ENCODE measurements at regions not wholly inside any gene's neighbourhood (a gene's known extent, or its start where the extent isn't known, plus 50 kb on each side); places are given as distances from the start of the nearest gene placed in this dataset.

DNA sequence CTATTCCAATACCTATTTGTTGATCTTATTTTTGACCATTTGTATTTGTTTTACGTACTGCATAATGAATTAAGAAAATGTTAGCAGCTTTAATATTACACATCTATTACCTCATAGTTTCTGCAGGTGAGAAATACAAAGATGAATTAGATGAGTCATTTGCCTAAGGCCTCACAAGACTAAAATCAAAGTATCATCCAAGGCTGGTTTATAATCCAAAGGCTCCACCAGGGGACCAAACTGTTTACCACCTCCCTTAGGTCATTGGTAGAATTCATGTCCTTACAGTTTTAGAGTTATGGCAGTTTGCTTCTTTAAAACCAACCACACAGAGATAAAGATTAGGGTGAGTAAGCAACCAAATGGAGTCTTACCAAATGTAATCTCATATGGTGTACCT, 848.1 kb downstream of the SLITRK6 start:
- H3K4me3 ChIP-seq (ENCODE audit: low read depth, low read length), result no peak overlapping the region
- no peak for DNase-seq (ENCODE audit: low read depth)
- TF ChIP-seq, protein P1, sequence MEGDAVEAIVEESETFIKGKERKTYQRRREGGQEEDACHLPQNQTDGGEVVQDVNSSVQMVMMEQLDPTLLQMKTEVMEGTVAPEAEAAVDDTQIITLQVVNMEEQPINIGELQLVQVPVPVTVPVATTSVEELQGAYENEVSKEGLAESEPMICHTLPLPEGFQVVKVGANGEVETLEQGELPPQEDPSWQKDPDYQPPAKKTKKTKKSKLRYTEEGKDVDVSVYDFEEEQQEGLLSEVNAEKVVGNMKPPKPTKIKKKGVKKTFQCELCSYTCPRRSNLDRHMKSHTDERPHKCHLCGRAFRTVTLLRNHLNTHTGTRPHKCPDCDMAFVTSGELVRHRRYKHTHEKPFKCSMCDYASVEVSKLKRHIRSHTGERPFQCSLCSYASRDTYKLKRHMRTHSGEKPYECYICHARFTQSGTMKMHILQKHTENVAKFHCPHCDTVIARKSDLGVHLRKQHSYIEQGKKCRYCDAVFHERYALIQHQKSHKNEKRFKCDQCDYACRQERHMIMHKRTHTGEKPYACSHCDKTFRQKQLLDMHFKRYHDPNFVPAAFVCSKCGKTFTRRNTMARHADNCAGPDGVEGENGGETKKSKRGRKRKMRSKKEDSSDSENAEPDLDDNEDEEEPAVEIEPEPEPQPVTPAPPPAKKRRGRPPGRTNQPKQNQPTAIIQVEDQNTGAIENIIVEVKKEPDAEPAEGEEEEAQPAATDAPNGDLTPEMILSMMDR (IDR thresholded peaks at IDR 0.05; ENCODE audit: insufficient read depth, low read depth, low read length, missing control alignments), result no peak

DNA sequence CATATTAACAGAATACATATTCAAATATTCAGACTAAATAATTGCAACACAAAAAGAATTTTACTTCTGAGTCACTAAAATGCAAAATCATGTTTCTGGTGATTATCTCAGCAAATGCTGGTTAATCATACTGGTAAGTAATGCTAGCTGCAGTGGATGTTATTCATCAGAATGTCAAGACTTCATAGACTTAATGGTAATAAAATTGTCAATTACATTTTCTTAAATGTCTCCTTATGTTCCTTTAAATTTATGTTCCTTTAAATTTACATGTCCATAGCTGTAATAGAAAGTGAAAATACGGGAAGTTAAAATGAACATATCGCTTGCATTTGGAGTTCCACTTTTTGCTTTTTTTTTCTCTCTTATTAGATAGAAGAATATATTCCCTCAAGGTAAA, 853.0 kb downstream of the SLITRK6 start:
- DNase-seq (ENCODE audit: low read depth), result no peak
- TF ChIP-seq, protein P1 (IDR thresholded peaks at IDR 0.05; ENCODE audit: insufficient read depth, low read depth, low read length, missing control alignments), result no peak
- H3K4me3 ChIP-seq (ENCODE audit: low read depth, low read length), result no peak overlapping the region

DNA sequence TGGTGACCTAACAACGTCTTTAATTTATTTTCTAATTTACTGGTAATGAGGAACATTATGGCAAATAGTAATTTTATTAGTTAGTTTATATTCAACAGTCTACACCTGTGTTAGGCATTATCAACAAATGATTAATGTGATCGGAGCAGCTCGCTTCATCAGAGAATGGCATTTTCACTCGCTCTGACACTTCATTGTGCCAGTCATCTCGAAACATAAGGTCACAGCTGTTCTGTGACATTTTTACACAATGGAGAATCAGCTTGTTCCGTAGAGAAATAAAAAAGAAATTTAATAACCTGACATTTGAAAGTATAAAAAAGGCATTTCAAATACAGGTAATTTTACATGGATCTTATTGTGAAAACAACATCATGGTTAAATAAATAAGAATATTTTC, 858.4 kb downstream of the SLITRK6 start:
- no peak overlapping the region for H3K4me3 ChIP-seq (ENCODE audit: low read depth, low read length)
- no peak for DNase-seq (ENCODE audit: low read depth)
- TF ChIP-seq, protein P1 (IDR thresholded peaks at IDR 0.05; ENCODE audit: insufficient read depth, low read depth, low read length, missing control alignments), result no peak

DNA sequence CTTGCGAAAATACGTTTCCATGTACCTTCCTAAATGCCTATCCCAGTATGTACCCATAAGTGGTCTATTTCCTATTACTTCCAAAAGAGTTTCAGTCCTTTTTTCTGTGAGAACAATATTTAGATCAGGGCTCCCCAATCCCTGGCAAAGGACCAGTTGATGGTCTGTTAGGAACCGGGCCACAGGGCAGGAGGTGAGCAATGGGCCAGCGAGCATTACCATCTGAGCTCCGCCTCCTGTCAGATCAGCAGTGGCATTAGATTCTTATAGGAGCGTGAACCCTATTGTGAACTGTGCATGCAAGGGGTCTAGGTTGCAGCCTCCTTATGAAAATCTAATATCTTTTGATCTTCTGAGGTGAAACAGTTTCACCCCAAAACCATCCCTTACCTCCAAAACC, 859.1 kb downstream of the SLITRK6 start:
- DNase-seq (ENCODE audit: low read depth), result no peak
- no peak overlapping the region for H3K4me3 ChIP-seq (ENCODE audit: low read depth, low read length)
- TF ChIP-seq, protein P1 (IDR thresholded peaks at IDR 0.05; ENCODE audit: insufficient read depth, low read depth, low read length, missing control alignments), result no peak

DNA sequence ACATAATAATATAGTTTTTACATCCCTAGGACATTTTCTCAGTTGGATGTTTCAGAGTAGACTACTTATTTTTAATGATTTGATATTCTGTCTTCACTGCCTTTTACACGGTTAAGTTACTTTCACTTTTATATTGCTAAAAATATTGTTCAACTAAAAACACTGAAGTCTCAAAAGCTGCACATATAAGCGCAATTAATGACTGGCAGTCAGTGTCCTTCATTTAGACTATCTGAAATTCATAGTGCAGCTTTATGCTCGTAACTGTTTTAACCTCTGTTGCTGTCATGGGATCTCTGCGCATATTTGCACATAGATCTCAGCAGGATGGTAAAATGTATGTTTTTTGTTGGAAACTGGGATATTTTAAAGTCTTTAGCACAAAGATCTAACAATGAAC, 864.3 kb downstream of the SLITRK6 start:
- peak overlapping the region; percentile 13 for H3K4me3 ChIP-seq (ENCODE audit: low read depth, low read length)
- DNase-seq (ENCODE audit: low read depth), result no peak
- TF ChIP-seq, protein P1 (IDR thresholded peaks at IDR 0.05; ENCODE audit: insufficient read depth, low read depth, low read length, missing control alignments), result no peak

DNA sequence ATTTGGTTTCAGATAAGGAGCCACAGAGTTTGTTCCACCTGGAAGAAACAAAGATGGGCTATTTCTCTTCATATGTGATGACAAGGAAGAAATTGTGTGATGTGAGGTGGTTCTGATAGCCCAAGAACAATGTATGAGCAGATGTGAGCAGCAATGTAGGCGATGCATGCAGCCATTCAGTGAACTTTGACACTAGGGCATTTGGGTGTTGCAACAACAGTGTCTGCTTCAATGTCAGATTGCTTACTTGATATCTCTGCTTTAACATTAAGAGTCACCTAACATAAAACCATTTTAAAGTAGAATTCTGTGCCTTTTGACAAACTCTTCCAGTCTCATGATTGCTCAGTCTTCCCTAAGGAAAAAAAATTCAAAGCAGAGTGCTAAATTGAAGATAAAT, 865.4 kb downstream of the SLITRK6 start:
- H3K4me3 ChIP-seq (ENCODE audit: low read depth, low read length), result no peak overlapping the region
- no peak for DNase-seq (ENCODE audit: low read depth)
- TF ChIP-seq, protein P1 (IDR thresholded peaks at IDR 0.05; ENCODE audit: insufficient read depth, low read depth, low read length, missing control alignments), result no peak

DNA sequence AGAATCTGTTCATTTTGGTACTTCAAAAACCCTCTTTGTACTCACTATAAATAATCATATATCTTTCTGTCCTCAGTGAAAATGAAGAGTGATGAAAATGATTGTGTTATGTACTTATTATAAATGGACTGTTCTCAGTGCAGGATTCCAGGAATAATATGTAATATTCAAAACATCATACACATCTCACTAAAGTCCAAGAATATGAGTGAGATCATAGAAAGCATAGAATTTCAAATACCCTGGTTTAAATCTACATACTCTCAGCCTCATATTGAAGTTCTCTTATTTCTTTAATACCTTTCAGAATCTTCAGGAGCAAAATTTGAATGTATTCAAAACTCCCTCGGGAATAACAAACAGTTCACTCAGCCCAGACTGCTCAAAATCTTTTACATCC, 868.0 kb downstream of the SLITRK6 start:
- no peak for DNase-seq (ENCODE audit: low read depth)
- H3K4me3 ChIP-seq (ENCODE audit: low read depth, low read length), result no peak overlapping the region
- TF ChIP-seq, protein P1 (IDR thresholded peaks at IDR 0.05; ENCODE audit: insufficient read depth, low read depth, low read length, missing control alignments), result no peak

Data from GM12865 (cell line).